Ovary (tissue), 3 donors: ENCODE measurements at regions not wholly inside any gene's neighbourhood (a gene's known extent, or its start where the extent isn't known, plus 50 kb on each side); places are given as distances from the start of the nearest gene placed in this dataset.

Experiments
- EP300 ChIP-seq: sonication (generic); formaldehyde crosslinking; IDR thresholded peaks from one replicate; pipeline ENCODE4 v1.6.1; 2017; ENCODE audit warnings: antibody characterized with exemption
- POLR2A ChIP-seq: fragments of 450-650 bp; IDR thresholded peaks from one replicate; pipeline ENCODE4 v1.6.1; 2017; ENCODE audit warnings: antibody characterized with exemption, mild to moderate bottlenecking, moderate library complexity
- TF ChIP-seq, protein P1 (sequence below), 3 donors: fragments of 450-650 bp in 2 of 3; fragments of 200-600 bp in 1 of 3; IDR thresholded peaks; one replicate each; pipeline versions ENCODE4 v1.5.1 to v1.8.0; 2016 to 2022; ENCODE audit warnings: antibody characterized with exemption in 3 of 3, mild to moderate bottlenecking in 1 of 3
- donor health status: DM: no; HTN: no; CAD: no.

- TF ChIP-seq POLR2A (no peak), EP300 (no peak)
- TF ChIP-seq, protein P1, sequence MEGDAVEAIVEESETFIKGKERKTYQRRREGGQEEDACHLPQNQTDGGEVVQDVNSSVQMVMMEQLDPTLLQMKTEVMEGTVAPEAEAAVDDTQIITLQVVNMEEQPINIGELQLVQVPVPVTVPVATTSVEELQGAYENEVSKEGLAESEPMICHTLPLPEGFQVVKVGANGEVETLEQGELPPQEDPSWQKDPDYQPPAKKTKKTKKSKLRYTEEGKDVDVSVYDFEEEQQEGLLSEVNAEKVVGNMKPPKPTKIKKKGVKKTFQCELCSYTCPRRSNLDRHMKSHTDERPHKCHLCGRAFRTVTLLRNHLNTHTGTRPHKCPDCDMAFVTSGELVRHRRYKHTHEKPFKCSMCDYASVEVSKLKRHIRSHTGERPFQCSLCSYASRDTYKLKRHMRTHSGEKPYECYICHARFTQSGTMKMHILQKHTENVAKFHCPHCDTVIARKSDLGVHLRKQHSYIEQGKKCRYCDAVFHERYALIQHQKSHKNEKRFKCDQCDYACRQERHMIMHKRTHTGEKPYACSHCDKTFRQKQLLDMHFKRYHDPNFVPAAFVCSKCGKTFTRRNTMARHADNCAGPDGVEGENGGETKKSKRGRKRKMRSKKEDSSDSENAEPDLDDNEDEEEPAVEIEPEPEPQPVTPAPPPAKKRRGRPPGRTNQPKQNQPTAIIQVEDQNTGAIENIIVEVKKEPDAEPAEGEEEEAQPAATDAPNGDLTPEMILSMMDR (IDR thresholded peaks at IDR 0.05): no peak
These were observed 185.8 kb upstream of the DDI1 start for GRCh38 chr11:103850419-103851165.
